ENCODE measurements at regions not wholly inside any gene's neighbourhood (a gene's known extent, or its start where the extent isn't known, plus 50 kb on each side); places are given as distances from the start of the nearest gene placed in this dataset.

GRCh38 chr2:180184506-180184905 is 177.4 kb upstream of the CWC22 start:
- TF ChIP-seq CTCF (IDR thresholded peaks at IDR 0.05) (no peak), POLR2A (IDR thresholded peaks at IDR 0.05) (no peak), EP300 (IDR thresholded peaks at IDR 0.05) (no peak)
